WTC11 (cell line): ENCODE measurements at regions not wholly inside any gene's neighbourhood (a gene's known extent, or its start where the extent isn't known, plus 50 kb on each side); places are given as distances from the start of the nearest gene placed in this dataset.

Experiments
- ATAC-seq: fragments of 200-7000 bp; cut with Tn5 transposase; 2 replicates; pipeline ENCODE4 v1.10.0; 2021; ENCODE audit warnings: mild to moderate bottlenecking, moderate library complexity
- CTCF ChIA-PET: fragments of 300-600 bp; sonication (Branson Sonifier 250); formaldehyde crosslinking; loops from one replicate; lab custom pipeline; 2021; ENCODE audit warnings: antibody characterized with exemption; lab: Charles Lee
- POLR2A ChIA-PET: fragments of 350-600 bp; sonication (Branson Sonifier 250); formaldehyde crosslinking; loops from one replicate; lab custom pipeline; 2021; ENCODE audit warnings: antibody characterized with exemption; lab: Charles Lee
- DNase-seq: peaks from one replicate; pipeline ENCODE4 v3.0.0; 2021; ENCODE audit warnings: low spot score
- H3K27ac Mint-ChIP-seq: 2 replicates; pipeline ENCODE4 v1.8.0; 2021; ENCODE audit warnings: mixed read lengths
- H3K27me3 Mint-ChIP-seq: 2 replicates; pipeline ENCODE4 v1.8.0; 2021; ENCODE audit warnings: low read depth, mild to moderate bottlenecking, moderate library complexity, mixed read lengths
- H3K36me3 Mint-ChIP-seq: 2 replicates; pipeline ENCODE4 v1.8.0; 2021; ENCODE audit warnings: mixed read lengths
- H3K4me1 Mint-ChIP-seq: 2 replicates; pipeline ENCODE4 v1.8.0; 2022; ENCODE audit warnings: mixed read lengths
- H3K4me3 Mint-ChIP-seq: 2 replicates; pipeline ENCODE4 v1.8.0; 2021; ENCODE audit warnings: mild to moderate bottlenecking, moderate library complexity, mixed read lengths
- H3K9me3 Mint-ChIP-seq: 2 replicates; pipeline ENCODE4 v1.8.0; 2021; ENCODE audit warnings: mixed read lengths
- ATF1 ChIP-seq: sonication (generic); formaldehyde crosslinking; IDR thresholded peaks from 2 replicates; pipeline ENCODE4 v1.8.1; 2023; ENCODE audit warnings: mild to moderate bottlenecking, moderate library complexity, missing genetic modification reagents
- GTF2I ChIP-seq: fragments of 250-450 bp; sonication (Bioruptor Pico); conservative IDR thresholded peaks from 2 replicates; pipeline ENCODE4 v1.4.0; 2021; ENCODE audit warnings: mild to moderate bottlenecking
- HMGA2 ChIP-seq: fragments of 250-450 bp; sonication (Bioruptor Pico); IDR thresholded peaks from 2 replicates; pipeline ENCODE4 v1.4.0; 2021; ENCODE audit warnings: mild to moderate bottlenecking, moderate library complexity
- MXD4 ChIP-seq: fragments of 250-450 bp; sonication (Bioruptor Pico); IDR thresholded peaks from 2 replicates; pipeline ENCODE4 v1.8.0; 2021; ENCODE audit warnings: mild to moderate bottlenecking, moderate library complexity, borderline replicate concordance
- OVOL2 ChIP-seq: fragments of 250-450 bp; sonication (Bioruptor Pico); IDR thresholded peaks from 2 replicates; pipeline ENCODE4 v1.9.0; 2021; ENCODE audit warnings: mild to moderate bottlenecking, borderline replicate concordance
- ZNF263 ChIP-seq: sonication (generic); formaldehyde crosslinking; IDR thresholded peaks from 2 replicates; pipeline ENCODE4 v1.8.1; 2022; ENCODE audit warnings: low read depth, mild to moderate bottlenecking, moderate library complexity, missing genetic modification reagents
- TF ChIP-seq, protein P1 (sequence below): sonication (generic); formaldehyde crosslinking; IDR thresholded peaks from 2 replicates; pipeline ENCODE4 v1.8.0; 2022; ENCODE audit warnings: mild to moderate bottlenecking, missing genetic modification reagents
- TF ChIP-seq, protein P2 (sequence below): sonication (generic); formaldehyde crosslinking; IDR thresholded peaks from 2 replicates; pipeline ENCODE4 v1.8.1; 2023; ENCODE audit warnings: mild to moderate bottlenecking, missing genetic modification reagents
- TF ChIP-seq, protein P3 (sequence below): sonication (generic); formaldehyde crosslinking; IDR thresholded peaks from 2 replicates; pipeline ENCODE4 v1.8.1; 2023; ENCODE audit warnings: mild to moderate bottlenecking, missing genetic modification reagents
- TF ChIP-seq, protein P4 (sequence below): fragments of 250-450 bp; sonication (Bioruptor Pico); IDR thresholded peaks from 2 replicates; pipeline ENCODE4 v1.9.0; 2021; ENCODE audit warnings: mild to moderate bottlenecking

DNA sequence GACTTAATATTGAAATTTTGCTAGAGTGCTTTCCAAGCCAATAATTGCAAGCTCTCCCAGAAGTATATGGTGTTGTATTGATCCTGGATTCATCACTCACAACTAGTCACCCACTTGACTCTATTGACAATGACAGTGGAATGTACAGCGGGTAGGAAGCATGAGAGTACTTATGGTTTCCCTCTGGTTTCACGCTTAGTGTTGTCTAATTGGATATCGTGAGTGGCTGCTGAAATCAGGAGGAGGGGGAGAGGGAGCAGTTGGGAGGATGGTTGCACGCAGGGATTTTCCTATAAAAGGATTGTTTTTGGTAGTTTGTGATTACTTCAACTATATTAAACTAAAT is 1819.5 kb upstream of the TENM3 start:
- ATAC-seq (no peak), DNase-seq (no peak)
- no peaks in the 10 kb centered on the region for H3K9me3 Mint-ChIP-seq
- ChIA-PET POLR2A (no interaction called here), CTCF (no interaction called here)
- no peak overlapping the region for H3K4me3 Mint-ChIP-seq
- no peaks in the 10 kb centered on the region for H3K36me3 Mint-ChIP-seq
- H3K27ac Mint-ChIP-seq = no peak overlapping the region
- H3K4me1 Mint-ChIP-seq = no peaks in the 10 kb centered on the region
- no peaks in the 10 kb centered on the region for H3K27me3 Mint-ChIP-seq
- TF ChIP-seq MXD4 (CRISPR knock-in tag) = no peak
- no peak for TF ChIP-seq ATF1 (CRISPR knock-in tag)
- TF ChIP-seq, protein P1, sequence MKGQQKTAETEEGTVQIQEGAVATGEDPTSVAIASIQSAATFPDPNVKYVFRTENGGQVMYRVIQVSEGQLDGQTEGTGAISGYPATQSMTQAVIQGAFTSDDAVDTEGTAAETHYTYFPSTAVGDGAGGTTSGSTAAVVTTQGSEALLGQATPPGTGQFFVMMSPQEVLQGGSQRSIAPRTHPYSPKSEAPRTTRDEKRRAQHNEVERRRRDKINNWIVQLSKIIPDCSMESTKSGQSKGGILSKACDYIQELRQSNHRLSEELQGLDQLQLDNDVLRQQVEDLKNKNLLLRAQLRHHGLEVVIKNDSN = no peak
- TF ChIP-seq, protein P2, sequence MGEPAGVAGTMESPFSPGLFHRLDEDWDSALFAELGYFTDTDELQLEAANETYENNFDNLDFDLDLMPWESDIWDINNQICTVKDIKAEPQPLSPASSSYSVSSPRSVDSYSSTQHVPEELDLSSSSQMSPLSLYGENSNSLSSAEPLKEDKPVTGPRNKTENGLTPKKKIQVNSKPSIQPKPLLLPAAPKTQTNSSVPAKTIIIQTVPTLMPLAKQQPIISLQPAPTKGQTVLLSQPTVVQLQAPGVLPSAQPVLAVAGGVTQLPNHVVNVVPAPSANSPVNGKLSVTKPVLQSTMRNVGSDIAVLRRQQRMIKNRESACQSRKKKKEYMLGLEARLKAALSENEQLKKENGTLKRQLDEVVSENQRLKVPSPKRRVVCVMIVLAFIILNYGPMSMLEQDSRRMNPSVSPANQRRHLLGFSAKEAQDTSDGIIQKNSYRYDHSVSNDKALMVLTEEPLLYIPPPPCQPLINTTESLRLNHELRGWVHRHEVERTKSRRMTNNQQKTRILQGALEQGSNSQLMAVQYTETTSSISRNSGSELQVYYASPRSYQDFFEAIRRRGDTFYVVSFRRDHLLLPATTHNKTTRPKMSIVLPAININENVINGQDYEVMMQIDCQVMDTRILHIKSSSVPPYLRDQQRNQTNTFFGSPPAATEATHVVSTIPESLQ (CRISPR knock-in tag) = no peak
- TF ChIP-seq, protein P3, sequence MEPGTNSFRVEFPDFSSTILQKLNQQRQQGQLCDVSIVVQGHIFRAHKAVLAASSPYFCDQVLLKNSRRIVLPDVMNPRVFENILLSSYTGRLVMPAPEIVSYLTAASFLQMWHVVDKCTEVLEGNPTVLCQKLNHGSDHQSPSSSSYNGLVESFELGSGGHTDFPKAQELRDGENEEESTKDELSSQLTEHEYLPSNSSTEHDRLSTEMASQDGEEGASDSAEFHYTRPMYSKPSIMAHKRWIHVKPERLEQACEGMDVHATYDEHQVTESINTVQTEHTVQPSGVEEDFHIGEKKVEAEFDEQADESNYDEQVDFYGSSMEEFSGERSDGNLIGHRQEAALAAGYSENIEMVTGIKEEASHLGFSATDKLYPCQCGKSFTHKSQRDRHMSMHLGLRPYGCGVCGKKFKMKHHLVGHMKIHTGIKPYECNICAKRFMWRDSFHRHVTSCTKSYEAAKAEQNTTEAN (CRISPR knock-in tag) = no peak
- TF ChIP-seq HMGA2 (CRISPR knock-in tag) = no peak
- no peak for TF ChIP-seq OVOL2 (CRISPR knock-in tag)
- no peak for TF ChIP-seq GTF2I (CRISPR knock-in tag)
- TF ChIP-seq, all 79 proteins: peak for 0

DNA sequence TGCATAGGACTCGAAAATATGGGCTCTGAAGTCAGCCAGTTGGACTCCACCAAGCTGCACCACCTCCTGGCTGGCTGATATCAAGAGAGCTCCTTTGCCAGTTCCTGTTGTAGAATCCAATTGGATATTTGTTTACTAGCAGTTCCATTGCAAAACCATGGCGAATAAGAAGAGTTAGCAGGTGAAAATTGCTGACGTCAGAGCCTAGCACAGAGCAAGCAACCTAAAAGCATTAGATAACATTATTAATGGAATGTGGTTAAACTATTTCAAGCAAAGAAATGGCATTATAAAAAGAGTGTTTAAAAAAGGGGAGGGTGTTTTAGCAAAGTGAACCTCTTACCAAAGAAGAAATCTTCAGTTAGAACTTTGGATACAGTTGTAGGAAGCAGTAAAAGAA is 1816.3 kb upstream of the TENM3 start:
- H3K4me1 Mint-ChIP-seq = no peaks in the 10 kb centered on the region; the same call in 1 of the 2 replicates
- TF ChIP-seq ZNF263 (CRISPR knock-in tag) = no peak
- POLR2A ChIA-PET = no interaction called here
- ATAC-seq (no peak), DNase-seq (no peak)
- H3K36me3 Mint-ChIP-seq = no peaks in the 10 kb centered on the region
- H3K27me3 Mint-ChIP-seq = no peaks in the 10 kb centered on the region
- CTCF ChIA-PET = no interaction called here
- no peak overlapping the region for H3K27ac Mint-ChIP-seq
- no peak overlapping the region for H3K4me3 Mint-ChIP-seq
- H3K9me3 Mint-ChIP-seq = no peaks in the 10 kb centered on the region

DNA sequence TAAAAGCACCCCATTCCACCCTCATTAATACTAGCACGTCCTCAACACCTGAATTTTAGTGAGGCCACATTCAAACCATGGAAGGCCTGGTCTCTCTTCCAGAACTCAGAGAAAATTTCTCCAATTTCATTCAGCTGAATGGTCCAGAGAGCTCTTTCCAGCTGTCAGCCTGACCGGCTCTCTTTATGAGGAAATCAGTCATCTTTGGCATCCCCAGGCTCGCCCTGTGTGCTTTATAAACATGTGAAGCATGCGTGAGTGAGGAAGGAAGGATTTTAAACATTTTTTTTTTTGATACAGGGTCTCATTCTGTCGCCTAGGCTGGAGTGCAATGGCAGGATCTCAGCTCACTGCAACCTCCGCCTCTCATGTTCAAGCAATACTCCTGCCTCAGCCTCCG is 1812.9 kb upstream of the TENM3 start:
- ChIA-PET POLR2A (no interaction called here), CTCF (no interaction called here)
- Mint-ChIP-seq H3K9me3 (no peaks in the 10 kb centered on the region), H3K36me3 (no peaks in the 10 kb centered on the region), H3K27me3 (no peaks in the 10 kb centered on the region), H3K4me1 (peaks cover 8% of the 10 kb centered on the region), H3K27ac (no peak overlapping the region), H3K4me3 (no peak overlapping the region)
- DNase-seq (no peak), ATAC-seq (no peak)
- TF ChIP-seq, protein P2 (CRISPR knock-in tag) = no peak
- TF ChIP-seq, protein P4, sequence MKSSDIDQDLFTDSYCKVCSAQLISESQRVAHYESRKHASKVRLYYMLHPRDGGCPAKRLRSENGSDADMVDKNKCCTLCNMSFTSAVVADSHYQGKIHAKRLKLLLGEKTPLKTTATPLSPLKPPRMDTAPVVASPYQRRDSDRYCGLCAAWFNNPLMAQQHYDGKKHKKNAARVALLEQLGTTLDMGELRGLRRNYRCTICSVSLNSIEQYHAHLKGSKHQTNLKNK (CRISPR knock-in tag) = no peak
- TF ChIP-seq, protein P3 (CRISPR knock-in tag) = no peak
